ENCODE measurements at regions not wholly inside any gene's neighbourhood (a gene's known extent, or its start where the extent isn't known, plus 50 kb on each side); places are given as distances from the start of the nearest gene placed in this dataset.

GRCh38 chr5:87069974-87070608, 197.6 kb upstream of the RASA1 start:
- TF ChIP-seq CTCF (optimal IDR thresholded peaks at IDR 0.05 in 1 of 3, IDR thresholded peaks at IDR 0.05 in 1 of 3, conservative IDR thresholded peaks at IDR 0.05 in 1 of 3; ENCODE audit: extremely low read depth in 1 of 3, insufficient read depth in 2 of 3, low read length in 3 of 3) (peak; percentile 20 to 47 (median 35)), EZH2 (IDR thresholded peaks at IDR 0.05; ENCODE audit: low read length) (no peak)
